Upper lobe of left lung (tissue), 4 donors: ENCODE measurements at regions not wholly inside any gene's neighbourhood (a gene's known extent, or its start where the extent isn't known, plus 50 kb on each side); places are given as distances from the start of the nearest gene placed in this dataset.

Experiments used
- CTCF ChIP-seq, 6 experiments: fragments of 450-650 bp in 4 of 6; fragments of 200-600 bp in 2 of 6; sonication (generic) in 2 of 6; IDR thresholded peaks; one replicate each; pipeline ENCODE4 v1.5.1; 2016 to 2019; ENCODE audit warnings: antibody characterized with exemption in 6 of 6
- EP300 ChIP-seq, 4 donors: sonication (generic); formaldehyde crosslinking; IDR thresholded peaks; one replicate each; pipeline ENCODE4 v1.5.1; 2017; ENCODE audit warnings: antibody characterized with exemption in 4 of 4, control low read depth in 2 of 4
- POLR2A ChIP-seq, 4 donors: fragments of 450-650 bp; IDR thresholded peaks; one replicate each; pipeline ENCODE4 v1.5.1; 2016 to 2017; ENCODE audit warnings: antibody characterized with exemption in 4 of 4, mild to moderate bottlenecking in 2 of 4
- POLR2AphosphoS5 ChIP-seq, 2 donors: sonication (generic); formaldehyde crosslinking; IDR thresholded peaks; one replicate each; pipeline ENCODE4 v1.5.1; 2017; ENCODE audit warnings: antibody characterized with exemption in 2 of 2

- TF ChIP-seq CTCF (IDR thresholded peaks at IDR 0.05) (no peak), POLR2A (IDR thresholded peaks at IDR 0.05) (no peak), POLR2AphosphoS5 (IDR thresholded peaks at IDR 0.05) (no peak), EP300 (IDR thresholded peaks at IDR 0.05) (no peak)
These were observed 1179.7 kb downstream of the DSC3 start for GRCh38 chr18:29862824-29863223.
